Esophagus squamous epithelium (tissue), 5 donors: ENCODE measurements at regions not wholly inside any gene's neighbourhood (a gene's known extent, or its start where the extent isn't known, plus 50 kb on each side); places are given as distances from the start of the nearest gene placed in this dataset.
A peak's percentile ranks its signal among the peaks of the same experiment; 100 is the strongest.

ENCODE experiments used
- DNase-seq: peaks from one replicate; lab custom pipeline; 2025; lab: John Stamatoyannopoulos, UW
- H3K27ac ChIP-seq, 4 donors: fragments of 200-600 bp; sonication (generic); one replicate each; pipeline ENCODE4 v1.5.1; 2016 to 2019; ENCODE audit warnings: mild to moderate bottlenecking in 1 of 4
- H3K27me3 ChIP-seq, 4 donors: fragments of 200-600 bp; sonication (generic); 1 replicate in 3 of 4; 2 replicates in 1 of 4; pipeline versions ENCODE4 v1.5.1 to v1.6.0; 2017 to 2021; ENCODE audit warnings: antibody characterized with exemption in 1 of 4
- H3K36me3 ChIP-seq, 3 donors: fragments of 200-600 bp; sonication (generic); one replicate each; pipeline ENCODE4 v1.5.1; 2016 to 2019
- H3K4me1 ChIP-seq, 3 donors: fragments of 200-600 bp; sonication (generic); one replicate each; pipeline ENCODE4 v1.5.1; 2017 to 2019
- H3K4me3 ChIP-seq, 4 donors: fragments of 200-600 bp; sonication (generic); 1 replicate in 3 of 4; 2 replicates in 1 of 4; pipeline ENCODE4 v1.5.1; 2016 to 2019; ENCODE audit warnings: mild to moderate bottlenecking in 2 of 4, moderate library complexity in 1 of 4
- H3K9me3 ChIP-seq, 3 donors: fragments of 200-600 bp; sonication (generic); one replicate each; pipeline ENCODE4 v1.5.1; 2016 to 2019
- CTCF ChIP-seq, 6 experiments: fragments of 450-650 bp in 4 of 6; fragments of 200-600 bp in 2 of 6; sonication (generic) in 2 of 6; IDR thresholded peaks; one replicate each; pipeline ENCODE4 v1.5.1; 2016 to 2019; ENCODE audit warnings: antibody characterized with exemption in 6 of 6, mild to moderate bottlenecking in 4 of 6, moderate library complexity in 4 of 6
- POLR2A ChIP-seq, 4 donors: fragments of 450-650 bp; IDR thresholded peaks; one replicate each; pipeline ENCODE4 v1.6.1; 2017; ENCODE audit warnings: antibody characterized with exemption in 4 of 4, mild to moderate bottlenecking in 4 of 4, moderate library complexity in 3 of 4
- WGBS, 2 donors: methylation state at CpG; one replicate each; pipeline ENCODE4 v1.1.5; 2018; 5-methylcytosine and 5-hydroxymethylcytosine counted together
- intact Hi-C: fragments of 100-400 bp; cut with DNase I; formaldehyde crosslinking; loops from one replicate; pipeline ENCODE4 v1.15.0; 2022
- donor health status: DM: yes; HTN: yes; CAD: no.

- WGBS, 2 donors = 36 to 49% methylated on average over 2 of the region's 2 CpGs
- intact Hi-C loops = loop anchor here (5.0 kb wide), 1 partner anchor 174 kb away; no protein-coding TSS in a partner anchor
Measured at GRCh38 chr6:18328070-18328469, 59.1 kb upstream of the RNF144B start.

GRCh38 chr6:18327626-18328025 is 59.5 kb upstream of the RNF144B start:
- Histone ChIP-seq H3K4me1 (peaks cover 0 to 25% (median 4%) of the 10 kb centered on the region in 3 donors), H3K4me3 (no peak overlapping the region), H3K36me3 (no peaks in the 10 kb centered on the region), H3K27me3 (no peaks in the 10 kb centered on the region), H3K9me3 (no peaks in the 10 kb centered on the region), H3K27ac (peak overlapping the region in 3 of 4 donors; percentile 14 to 64 (median 48))
- intact Hi-C loops = loop anchor here (5.0 kb wide), 1 partner anchor 175 kb away; no protein-coding TSS in a partner anchor
- no peak for DNase-seq
- 61 to 73% methylated on average over 2 to 5 of the region's 5 CpGs for WGBS, 2 donors
- TF ChIP-seq CTCF (IDR thresholded peaks at IDR 0.05) = no peak
- peak in 1 of 4 donors; percentile 20 for TF ChIP-seq POLR2A (IDR thresholded peaks at IDR 0.05)

More at GRCh38 chr6:18328070-18328469, 59.1 kb upstream of the RNF144B start:
- TF ChIP-seq CTCF (IDR thresholded peaks at IDR 0.05) (no peak), POLR2A (IDR thresholded peaks at IDR 0.05) (no peak)
- no peak for DNase-seq
- peaks cover 0 to 25% (median 4%) of the 10 kb centered on the region in 3 donors for H3K4me1 ChIP-seq
- no peaks in the 10 kb centered on the region for H3K27me3 ChIP-seq
- H3K9me3 ChIP-seq = no peaks in the 10 kb centered on the region
- H3K27ac ChIP-seq = peak overlapping the region in 3 of 4 donors; percentile 14 to 64 (median 48)
- H3K4me3 ChIP-seq = no peak overlapping the region
- H3K36me3 ChIP-seq = no peaks in the 10 kb centered on the region

- no CpG with 5 or more reads among the region's 6 CpGs for WGBS, 2 donors
- H3K9me3 ChIP-seq = no peaks in the 10 kb centered on the region
- TF ChIP-seq POLR2A (IDR thresholded peaks at IDR 0.05) = no peak
- TF ChIP-seq CTCF (IDR thresholded peaks at IDR 0.05) = no peak
- intact Hi-C loops = loop anchor here (5.0 kb wide), 1 partner anchor 175 kb away; no protein-coding TSS in a partner anchor
- no peak for DNase-seq
- no peak overlapping the region for H3K27ac ChIP-seq
- peaks cover 0 to 25% (median 4%) of the 10 kb centered on the region in 3 donors for H3K4me1 ChIP-seq
- H3K36me3 ChIP-seq = no peaks in the 10 kb centered on the region
- H3K4me3 ChIP-seq = no peak overlapping the region
- no peaks in the 10 kb centered on the region for H3K27me3 ChIP-seq
Measured at GRCh38 chr6:18326980-18327379, 60.2 kb upstream of the RNF144B start.

- H3K4me3 ChIP-seq = no peak overlapping the region
- DNase-seq = no peak
- H3K27ac ChIP-seq = no peak overlapping the region
- WGBS, 2 donors = 66 to 82% methylated on average over 2 of the region's 2 CpGs
- H3K9me3 ChIP-seq = no peaks in the 10 kb centered on the region
- no peak for TF ChIP-seq POLR2A (IDR thresholded peaks at IDR 0.05)
- peaks cover 0 to 25% (median 4%) of the 10 kb centered on the region in 3 donors for H3K4me1 ChIP-seq
- H3K36me3 ChIP-seq = no peaks in the 10 kb centered on the region
- intact Hi-C loops = loop anchor here (5.0 kb wide), 1 partner anchor 176 kb away; no protein-coding TSS in a partner anchor
- no peaks in the 10 kb centered on the region for H3K27me3 ChIP-seq
Measured at GRCh38 chr6:18326001-18326400, 61.1 kb upstream of the RNF144B start.

- 56 to 65% methylated on average over 4 of the region's 4 CpGs for WGBS, 2 donors
Measured at GRCh38 chr6:18324706-18325042, 60.3 kb upstream of the DEK start.

More at GRCh38 chr6:18324706-18325042, 60.3 kb upstream of the DEK start:
- Histone ChIP-seq H3K27me3 (no peaks in the 10 kb centered on the region), H3K4me1 (peaks cover 0 to 25% (median 4%) of the 10 kb centered on the region in 3 donors), H3K36me3 (no peaks in the 10 kb centered on the region), H3K9me3 (no peaks in the 10 kb centered on the region), H3K27ac (no peak overlapping the region), H3K4me3 (no peak overlapping the region)
- TF ChIP-seq POLR2A (IDR thresholded peaks at IDR 0.05) (no peak), CTCF (IDR thresholded peaks at IDR 0.05) (no peak)
- intact Hi-C loops = loop anchor here (5.0 kb wide), 1 partner anchor 178 kb away; no protein-coding TSS in a partner anchor
- DNase-seq = no peak
